ENCODE measurements at regions not wholly inside any gene's neighbourhood (a gene's known extent, or its start where the extent isn't known, plus 50 kb on each side); places are given as distances from the start of the nearest gene placed in this dataset.

- no peak for DNase-seq
Measured at GRCh38 chr5:4137781-4138180, 542.1 kb downstream of the IRX1 start.

- DNase-seq, result no peak
Measured at GRCh38 chr5:4142842-4143241, 547.2 kb downstream of the IRX1 start.

DNA sequence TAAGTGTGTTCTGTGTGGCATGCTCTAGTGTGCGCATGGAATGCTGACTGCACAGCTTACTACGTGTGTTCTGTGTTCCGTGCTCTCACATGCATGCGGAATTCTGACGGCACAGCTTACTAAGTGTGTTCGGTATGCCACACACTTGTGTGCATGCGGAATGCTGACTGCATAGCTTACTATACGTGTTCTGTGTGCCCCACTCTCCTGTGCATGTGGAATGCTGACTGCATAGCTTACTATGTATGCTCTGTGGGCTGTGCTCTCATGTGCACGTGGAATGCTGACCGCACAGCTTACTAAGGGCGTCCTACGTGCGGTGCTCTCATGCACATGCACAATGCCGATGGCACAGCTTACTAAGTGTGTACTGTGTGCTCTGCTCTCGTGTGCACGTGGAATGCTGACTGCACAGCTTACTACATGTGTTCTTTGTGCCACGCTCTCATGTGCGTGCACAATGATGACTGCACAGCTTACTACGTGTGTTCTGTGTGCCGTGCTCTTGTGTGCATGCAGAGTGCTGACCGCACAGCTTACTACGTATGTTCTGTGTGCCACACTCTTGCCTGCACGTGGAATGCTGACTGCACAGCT is 548.9 kb downstream of the IRX1 start:
- DNase-seq, result no peak

GRCh38 chr5:4145511-4145910 is 549.9 kb downstream of the IRX1 start:
- DNase-seq, result no peak

DNA sequence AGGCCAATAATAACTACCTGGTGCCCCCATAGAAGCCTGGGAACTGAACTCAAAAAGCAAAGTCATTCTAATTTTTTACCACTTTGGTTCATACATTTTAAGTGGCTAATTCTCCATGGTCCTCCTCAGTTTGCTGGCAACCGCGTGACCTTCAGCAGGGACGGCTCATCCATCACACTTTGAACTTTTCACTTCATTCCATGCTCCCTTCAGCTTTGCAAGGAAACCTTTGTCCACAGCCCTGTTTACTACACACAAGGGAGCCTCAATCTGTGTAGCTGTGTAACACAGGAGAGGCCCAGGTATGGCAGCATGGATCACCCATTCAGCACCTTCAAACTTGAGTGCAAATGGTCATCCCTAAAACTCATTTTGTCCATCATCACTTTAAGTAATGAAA is 552.4 kb downstream of the IRX1 start:
- DNase-seq, result no peak

- no peak for DNase-seq
Measured at GRCh38 chr5:4150067-4150466, 554.4 kb downstream of the IRX1 start.

GRCh38 chr5:4156153-4156552 is 560.5 kb downstream of the IRX1 start:
- no peak for DNase-seq

DNA sequence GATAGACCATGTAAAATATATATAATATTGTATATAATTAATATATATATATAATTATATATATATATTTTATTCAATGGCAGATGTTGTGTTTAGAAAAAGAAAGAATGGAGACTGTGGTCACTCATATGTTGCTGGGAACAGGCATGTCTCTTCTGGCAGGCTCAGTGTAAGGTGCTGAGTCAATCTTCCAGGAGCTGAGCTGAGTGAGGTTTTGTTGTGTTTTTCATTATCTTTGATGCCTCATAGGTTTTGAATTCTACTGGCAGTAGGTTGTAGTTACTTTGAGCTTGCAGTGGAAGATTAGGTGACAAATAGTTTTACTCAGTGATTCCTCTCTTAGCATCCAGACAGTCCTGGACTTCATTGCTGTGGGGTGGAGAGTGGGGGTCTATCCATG is 561.3 kb downstream of the IRX1 start:
- DNase-seq, result no peak

DNA sequence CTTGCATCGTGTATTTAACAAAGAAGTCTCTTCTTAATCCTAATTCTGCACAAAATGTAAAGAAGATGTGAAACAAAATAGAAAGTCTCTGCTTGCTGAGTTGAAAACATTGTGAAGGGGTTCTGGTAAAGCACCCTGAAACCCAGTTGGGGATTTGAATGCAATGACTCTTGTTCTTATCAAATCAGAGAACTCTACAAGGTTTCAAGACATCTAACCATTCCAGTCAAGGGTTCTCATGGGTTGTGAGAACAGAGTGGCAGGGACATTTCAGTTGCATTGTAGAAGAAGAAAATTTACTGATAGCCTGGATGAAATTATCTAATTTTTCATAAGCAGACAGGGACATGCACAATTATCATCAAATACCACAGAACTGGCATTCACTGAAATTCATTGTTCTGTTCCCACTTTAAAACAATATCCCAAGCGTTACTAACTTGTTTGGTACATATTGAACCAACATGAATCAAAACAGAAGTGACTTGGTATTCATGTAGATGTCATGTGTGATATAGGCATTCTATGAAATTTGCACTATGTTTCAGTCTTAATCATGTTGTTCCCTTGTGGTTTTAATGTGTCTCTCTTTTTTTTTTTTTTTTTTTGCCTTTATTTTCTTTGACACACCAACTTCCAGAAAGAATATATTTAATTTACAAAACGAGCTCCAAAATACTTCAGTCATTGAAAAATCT is 563.3 kb downstream of the IRX1 start:
- no peak for DNase-seq

DNA sequence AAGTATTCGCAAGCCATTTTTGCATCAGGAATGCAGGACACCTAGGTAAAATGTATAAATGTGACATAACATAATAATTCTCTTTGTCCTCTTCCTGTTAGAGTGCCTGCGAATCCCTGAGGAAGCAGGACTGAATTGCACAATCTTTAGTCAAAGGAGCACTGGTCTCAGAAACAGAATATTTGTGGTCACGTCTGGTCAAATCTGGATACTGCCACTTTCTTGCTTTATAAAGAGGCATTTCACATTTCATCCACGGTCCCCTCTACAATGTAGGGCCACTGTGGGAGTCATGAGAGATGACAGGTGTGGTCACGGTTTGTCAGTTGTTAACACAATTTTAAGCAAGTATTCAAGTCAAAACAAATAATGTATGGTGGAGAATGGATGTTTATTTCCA is 564.0 kb downstream of the IRX1 start:
- no peak for DNase-seq

DNA sequence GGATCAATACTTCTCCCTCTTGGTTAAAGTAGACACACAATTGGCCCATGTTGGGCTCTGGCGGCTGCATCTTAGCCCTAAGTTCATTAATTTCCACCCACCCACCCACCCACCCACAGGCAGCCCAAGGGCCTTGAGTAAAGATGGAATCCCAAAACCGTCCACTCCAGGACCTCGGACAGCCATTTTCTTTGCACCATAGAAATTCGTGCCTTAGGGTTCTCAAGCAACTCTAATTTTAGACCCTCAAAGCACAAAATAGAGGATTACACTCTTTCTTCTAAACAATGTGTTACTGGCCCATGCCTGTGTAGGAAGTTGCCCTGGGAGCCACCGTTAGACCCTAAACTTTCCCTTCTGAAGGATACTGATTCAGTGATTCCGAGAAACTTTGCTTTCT is 568.5 kb downstream of the IRX1 start:
- DNase-seq, result no peak

GRCh38 chr5:4180703-4181102 is 585.1 kb downstream of the IRX1 start:
- DNase-seq, result no peak

DNA sequence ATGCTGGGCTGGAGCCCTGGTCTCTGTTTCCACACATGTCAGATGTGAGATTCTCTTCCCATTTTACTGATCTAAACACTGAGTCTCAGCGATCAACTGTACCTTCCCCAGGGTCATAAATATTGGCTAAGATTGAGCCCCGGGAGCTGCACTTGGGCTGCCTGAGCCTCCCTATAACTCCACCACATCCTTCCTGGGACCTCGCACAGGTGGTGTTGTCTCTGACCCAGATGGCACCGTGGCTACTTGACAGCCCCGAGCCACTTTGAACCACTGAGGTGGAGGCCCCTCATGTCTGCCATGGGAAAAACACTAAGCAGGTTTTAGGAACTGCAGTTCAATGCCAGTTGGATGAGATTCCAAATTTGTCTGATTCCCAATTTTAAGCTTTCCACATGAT is 586.5 kb downstream of the IRX1 start:
- no peak for DNase-seq

DNA sequence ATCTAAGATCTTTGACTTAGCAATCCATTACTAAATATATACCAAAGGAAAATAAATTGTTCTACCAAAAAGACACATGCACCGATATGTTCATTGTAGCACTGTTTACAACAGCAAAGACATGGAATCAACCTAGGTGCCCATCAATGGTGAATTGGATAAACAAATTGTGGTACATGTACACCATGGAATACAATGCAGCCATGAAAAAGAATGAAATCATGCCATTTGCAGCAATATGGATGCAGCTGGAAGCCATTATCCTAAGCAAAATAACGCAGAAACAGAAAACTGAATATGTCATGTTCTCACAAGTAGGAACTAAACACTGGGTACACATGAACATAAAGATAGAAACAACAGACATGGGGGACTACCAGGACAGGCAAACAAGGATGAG is 589.5 kb downstream of the IRX1 start:
- no peak for DNase-seq

- no peak for DNase-seq
Measured at GRCh38 chr5:4188704-4189103, 593.1 kb downstream of the IRX1 start.

DNA sequence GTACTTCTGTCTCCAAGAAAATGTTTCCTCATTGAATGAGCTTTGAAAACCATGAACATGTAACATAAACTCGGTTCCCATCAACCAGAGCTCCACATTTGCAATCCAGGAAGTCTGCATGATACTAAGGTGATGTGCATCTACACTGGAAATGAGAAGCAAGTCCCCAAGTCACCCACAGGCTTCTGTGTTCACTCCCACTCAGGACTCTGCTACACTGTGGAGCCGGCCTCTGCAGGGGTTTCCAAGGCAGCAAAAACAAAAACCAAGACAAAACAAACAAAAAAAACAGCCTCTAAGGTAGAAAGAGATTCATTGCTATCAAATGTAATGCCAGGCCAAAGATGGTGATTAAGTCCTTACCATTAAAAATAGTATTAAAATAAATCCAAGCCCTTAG is 593.7 kb downstream of the IRX1 start:
- DNase-seq, result peak in 1 of 5 donors; percentile 20

- peak in 1 of 5 donors; percentile 8 for DNase-seq
Measured at GRCh38 chr5:4191041-4191440, 595.4 kb downstream of the IRX1 start.

- no peak for DNase-seq
Measured at GRCh38 chr5:4191703-4192102, 596.1 kb downstream of the IRX1 start.

DNA sequence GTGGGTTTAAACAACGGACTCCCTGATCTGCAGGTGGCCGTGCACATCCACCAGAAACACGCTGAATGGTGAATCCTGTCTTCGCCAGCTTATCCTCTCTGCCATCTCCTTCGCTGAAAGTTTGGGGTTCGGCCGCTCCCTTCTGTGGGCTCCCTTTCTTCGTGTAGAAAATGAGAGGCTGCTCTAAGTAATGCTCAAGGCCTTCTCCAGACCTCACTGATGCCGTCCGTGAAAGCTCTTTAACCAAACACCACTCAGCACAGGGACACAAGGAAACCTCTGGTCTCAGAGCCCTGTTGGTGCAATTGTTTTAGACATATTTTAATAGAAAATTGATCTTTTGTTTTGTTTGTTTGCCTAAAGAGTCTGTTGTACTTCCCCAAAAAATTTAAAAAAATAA is 596.5 kb downstream of the IRX1 start:
- no peak for DNase-seq

DNA sequence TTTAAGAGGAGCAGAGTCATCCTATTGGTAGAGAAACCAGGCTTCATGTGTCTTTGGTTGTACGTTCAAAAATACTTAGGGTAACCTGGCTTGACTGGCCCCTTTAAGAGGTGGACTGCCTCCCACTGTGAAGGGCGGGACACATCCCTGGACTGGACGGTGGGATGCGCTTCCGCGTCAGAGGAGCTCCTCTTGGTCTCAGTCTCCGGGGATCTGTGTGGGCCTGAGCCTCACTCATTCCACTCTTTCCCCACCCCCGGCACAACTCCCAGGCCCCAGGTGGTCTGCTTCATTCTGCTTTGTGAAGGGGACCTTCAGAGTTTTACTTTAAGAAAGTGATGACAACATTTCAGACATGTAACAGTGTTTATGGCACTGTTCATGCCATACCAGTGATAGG is 601.1 kb downstream of the IRX1 start:
- DNase-seq, result no peak

GRCh38 chr5:4197151-4197550 is 601.5 kb downstream of the IRX1 start:
- DNase-seq, result no peak

DNA sequence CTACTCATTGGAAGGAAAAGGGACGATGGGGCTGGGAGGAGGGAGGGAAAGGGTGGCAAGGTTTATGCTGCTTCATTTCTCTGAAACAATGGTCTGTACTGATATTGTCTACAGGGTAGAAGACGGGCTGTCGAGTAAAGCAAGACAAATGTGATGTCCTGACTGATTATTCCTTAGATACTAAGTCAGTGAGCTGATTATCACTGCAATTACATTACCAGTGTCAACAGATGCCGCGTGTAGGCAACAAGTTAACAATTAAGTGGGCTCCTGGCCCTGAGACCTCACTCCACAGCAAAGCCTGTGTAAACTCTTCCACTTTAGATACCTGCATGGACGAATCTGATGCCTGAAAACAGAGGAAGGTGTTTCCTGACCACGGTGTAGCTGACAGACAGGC is 602.8 kb downstream of the IRX1 start:
- no peak for DNase-seq

- DNase-seq, result no peak
Measured at GRCh38 chr5:4199049-4199841, 603.6 kb downstream of the IRX1 start.

- no peak for DNase-seq
Measured at GRCh38 chr5:4203146-4203545, 607.5 kb downstream of the IRX1 start.
